HEK293T (cell line): ENCODE measurements at regions not wholly inside any gene's neighbourhood (a gene's known extent, or its start where the extent isn't known, plus 50 kb on each side); places are given as distances from the start of the nearest gene placed in this dataset.

Source experiments
- BHLHE40 ChIP-seq: fragments of 450-650 bp; IDR thresholded peaks from 2 replicates; pipeline ENCODE4 v1.6.1; 2016; ENCODE audit warnings: mild to moderate bottlenecking, moderate library complexity, borderline replicate concordance
- FOXA1 ChIP-seq: fragments of 450-650 bp; IDR thresholded peaks from 2 replicates; pipeline ENCODE4 v1.6.1; 2016; ENCODE audit warnings: mild to moderate bottlenecking
- FOXM1 ChIP-seq: fragments of 450-650 bp; IDR thresholded peaks from 2 replicates; pipeline ENCODE4 v1.6.1; 2017; ENCODE audit warnings: mild to moderate bottlenecking, borderline replicate concordance
- L3MBTL2 ChIP-seq: fragments of 450-650 bp; conservative IDR thresholded peaks from 2 replicates; pipeline ENCODE4 v1.6.1; 2016; ENCODE audit warnings: mild to moderate bottlenecking
- SP1 ChIP-seq: fragments of 450-650 bp; IDR thresholded peaks from 2 replicates; pipeline ENCODE4 v1.6.1; 2017
- TF ChIP-seq, protein P1 (sequence below): fragments of 450-650 bp; IDR thresholded peaks from 2 replicates; pipeline ENCODE4 v1.6.1; 2016

DNA sequence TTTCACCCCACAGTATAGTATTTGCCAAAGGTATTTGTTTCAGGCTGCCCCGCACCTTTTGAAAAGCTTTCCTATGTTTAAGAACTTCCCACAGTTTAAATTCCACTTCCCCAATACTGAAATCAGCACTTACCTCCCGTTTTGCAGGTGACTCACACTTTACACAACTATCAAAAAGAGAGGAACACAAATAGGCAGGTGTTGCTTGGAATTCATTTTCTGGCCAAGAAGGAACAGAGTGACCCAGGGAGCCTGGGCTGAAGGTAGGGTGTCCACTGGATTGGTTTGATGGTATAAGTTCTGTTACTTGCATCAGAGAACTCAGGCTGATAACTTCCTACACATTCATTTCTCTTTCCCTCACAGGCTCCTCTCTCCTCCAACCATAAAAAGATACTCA, 60.1 kb upstream of the SLC30A5 start:
- TF ChIP-seq SP1 (no peak), FOXA1 (no peak), L3MBTL2 (no peak), FOXM1 (no peak), BHLHE40 (no peak)
- TF ChIP-seq, protein P1, sequence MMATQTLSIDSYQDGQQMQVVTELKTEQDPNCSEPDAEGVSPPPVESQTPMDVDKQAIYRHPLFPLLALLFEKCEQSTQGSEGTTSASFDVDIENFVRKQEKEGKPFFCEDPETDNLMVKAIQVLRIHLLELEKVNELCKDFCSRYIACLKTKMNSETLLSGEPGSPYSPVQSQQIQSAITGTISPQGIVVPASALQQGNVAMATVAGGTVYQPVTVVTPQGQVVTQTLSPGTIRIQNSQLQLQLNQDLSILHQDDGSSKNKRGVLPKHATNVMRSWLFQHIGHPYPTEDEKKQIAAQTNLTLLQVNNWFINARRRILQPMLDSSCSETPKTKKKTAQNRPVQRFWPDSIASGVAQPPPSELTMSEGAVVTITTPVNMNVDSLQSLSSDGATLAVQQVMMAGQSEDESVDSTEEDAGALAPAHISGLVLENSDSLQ, result no peak
